Suppressor macrophage treated with lipopolysaccharide for 4 hours (primary cell): ENCODE measurements at regions not wholly inside any gene's neighbourhood (a gene's known extent, or its start where the extent isn't known, plus 50 kb on each side); places are given as distances from the start of the nearest gene placed in this dataset.
"Not testable (repeated sequence)": the region's sequence is repeated elsewhere in the genome, so short reads cannot be mapped to it uniquely, and the experiment has no call there.

Experiments used
- DNase-seq: peaks from one replicate; pipeline ENCODE4 v3.0.0-alpha.2; 2020

- no peak for DNase-seq
Observed at GRCh38 chr9:103410059-103410458, 414.9 kb downstream of the CYLC2 start.

- no peak for DNase-seq
Observed at GRCh38 chr9:103427696-103428095, 432.6 kb downstream of the CYLC2 start.

- DNase-seq, result no peak
Observed at GRCh38 chr9:103430469-103430868, 435.3 kb downstream of the CYLC2 start.

DNA sequence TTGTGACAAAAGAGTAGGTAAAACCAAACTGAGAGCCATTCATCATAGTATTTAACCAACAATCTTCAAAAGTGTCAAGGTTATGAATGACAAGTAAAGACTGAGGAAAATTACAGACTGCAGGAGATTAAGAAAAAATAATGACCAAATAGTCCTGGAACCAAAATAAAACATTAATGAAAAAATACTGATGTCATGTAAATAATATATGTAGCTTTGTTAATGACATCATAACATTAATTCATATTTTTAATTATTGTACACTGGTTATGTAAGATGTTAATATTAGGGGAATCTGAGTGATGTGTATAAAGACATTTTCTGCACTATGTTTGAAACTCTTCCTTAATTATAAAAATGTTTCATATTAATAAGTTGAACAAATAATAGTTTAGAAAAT is 436.7 kb downstream of the CYLC2 start:
- no peak for DNase-seq

DNA sequence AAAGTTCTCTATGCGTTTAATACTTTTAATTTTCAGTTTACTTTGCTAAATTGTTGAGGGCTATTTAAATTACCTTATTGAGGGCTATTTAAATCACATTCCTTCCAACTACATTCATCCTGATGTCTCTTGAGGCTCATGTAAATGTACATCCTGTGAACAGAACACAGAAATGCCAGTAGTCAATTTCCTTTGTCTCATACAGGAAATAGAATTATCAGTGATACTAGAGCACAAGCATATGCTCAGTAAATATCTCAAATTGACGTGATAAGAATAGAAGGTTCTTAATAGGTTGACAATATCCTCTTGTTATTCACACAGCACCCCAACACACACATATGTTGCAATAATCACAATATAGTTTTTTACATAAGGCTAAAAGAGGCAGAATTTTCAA is 449.0 kb downstream of the CYLC2 start:
- no peak for DNase-seq

DNA sequence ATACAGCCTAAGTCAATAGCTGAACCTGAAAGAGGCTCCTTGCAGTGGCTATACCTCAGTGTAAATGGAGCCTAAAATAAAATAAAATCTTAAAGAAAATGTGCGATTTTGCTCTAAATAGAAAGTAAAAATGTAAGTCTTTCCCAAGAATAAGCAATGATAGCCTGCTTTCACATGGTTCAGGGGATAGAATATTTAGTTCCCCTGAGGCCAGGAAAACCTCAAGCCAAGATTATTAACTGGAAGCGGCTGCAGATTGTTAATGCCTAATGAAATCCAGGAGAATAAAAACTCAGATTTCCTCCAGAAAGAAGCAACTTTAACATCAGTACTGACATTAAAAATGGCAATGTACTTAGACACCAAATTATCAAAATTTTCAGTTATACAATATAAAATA is 463.7 kb downstream of the CYLC2 start:
- no peak for DNase-seq

- no peak for DNase-seq
Observed at GRCh38 chr9:103471241-103471640, 476.1 kb downstream of the CYLC2 start.

DNA sequence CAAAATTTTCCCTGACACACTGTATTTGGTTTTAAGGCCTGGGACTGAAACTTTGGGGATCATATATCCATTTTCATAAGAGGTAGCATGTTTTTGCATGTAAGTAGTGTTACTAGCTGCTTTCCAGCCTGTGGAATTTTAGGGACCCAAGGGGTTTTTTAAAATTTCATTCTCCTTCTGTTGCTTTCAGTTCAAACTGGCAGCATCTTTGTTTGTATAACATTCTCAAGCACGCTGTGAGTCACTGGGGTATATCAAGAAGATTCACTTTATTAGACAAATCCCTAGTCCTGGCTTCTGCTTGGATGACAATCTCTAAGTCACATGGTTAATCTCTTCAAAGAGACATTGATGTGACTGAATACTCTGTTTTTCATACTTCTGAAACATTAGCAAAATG is 479.0 kb downstream of the CYLC2 start:
- no peak for DNase-seq

DNA sequence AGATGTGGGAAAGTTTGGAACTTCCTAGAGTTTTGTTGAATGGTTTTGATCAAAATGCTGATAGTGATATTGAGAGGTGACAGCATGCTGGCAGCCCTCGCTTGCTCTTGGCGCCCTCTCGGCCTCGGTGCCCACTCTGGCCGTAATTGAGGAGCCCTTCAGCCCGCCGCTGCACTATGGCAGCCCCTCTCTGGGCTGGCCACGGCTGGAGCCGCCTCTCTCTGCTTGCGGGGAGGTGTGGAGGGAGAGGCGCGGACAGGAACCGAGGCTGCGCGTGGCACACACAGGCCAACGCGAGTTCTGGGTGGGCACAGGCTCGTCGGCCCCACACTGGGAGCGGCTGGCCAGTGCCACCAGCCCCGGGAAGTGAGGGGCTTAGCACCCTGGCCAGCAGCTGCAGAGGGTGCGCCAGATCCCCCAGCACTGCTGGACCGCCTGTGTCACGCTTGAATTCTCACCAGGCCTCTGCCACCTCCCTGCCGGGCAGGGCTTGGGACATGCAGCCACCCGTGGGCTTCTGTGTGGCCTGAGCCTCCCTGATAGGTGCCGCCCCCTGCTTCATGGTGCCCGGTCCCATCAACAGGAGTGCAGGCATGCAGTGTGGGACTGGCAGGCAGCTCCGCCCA is 488.5 kb downstream of the CYLC2 start:
- no peak for DNase-seq

GRCh38 chr9:103485138-103485537 is 490.0 kb downstream of the CYLC2 start:
- DNase-seq, result no peak

DNA sequence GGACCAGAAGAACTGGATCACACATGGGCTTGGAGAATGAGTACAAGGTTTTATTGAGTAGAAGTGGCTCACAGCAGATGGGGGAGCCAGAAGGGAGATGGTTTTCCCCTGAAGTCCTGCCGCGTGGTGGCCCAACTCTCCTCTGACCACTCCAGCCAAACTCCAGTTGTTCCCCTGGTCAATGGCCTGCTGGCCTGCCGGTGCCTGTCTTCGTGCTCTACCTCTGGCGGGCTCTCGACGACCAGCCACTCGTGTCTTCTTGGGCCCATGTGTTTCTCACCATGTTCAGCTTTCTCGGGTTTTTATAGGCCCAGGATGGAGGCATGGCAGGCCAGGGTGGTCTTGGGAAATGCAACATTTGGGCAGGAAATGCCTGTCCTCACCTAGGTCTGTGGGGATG is 519.6 kb downstream of the CYLC2 start:
- no peak for DNase-seq

GRCh38 chr9:103522409-103522808 is 527.3 kb downstream of the CYLC2 start:
- DNase-seq, result no peak

- no peak for DNase-seq
Observed at GRCh38 chr9:103530934-103531333, 535.8 kb downstream of the CYLC2 start.

- no peak for DNase-seq
Observed at GRCh38 chr9:103533318-103533717, 538.2 kb downstream of the CYLC2 start.

GRCh38 chr9:103537426-103537825 is 542.3 kb downstream of the CYLC2 start:
- no peak for DNase-seq

- no peak for DNase-seq
Observed at GRCh38 chr9:103545260-103545659, 548.8 kb upstream of the SMC2 start.

- no peak for DNase-seq
Observed at GRCh38 chr9:103552712-103553111, 541.4 kb upstream of the SMC2 start.

GRCh38 chr9:103574056-103574455 is 520.1 kb upstream of the SMC2 start:
- DNase-seq, result no peak

DNA sequence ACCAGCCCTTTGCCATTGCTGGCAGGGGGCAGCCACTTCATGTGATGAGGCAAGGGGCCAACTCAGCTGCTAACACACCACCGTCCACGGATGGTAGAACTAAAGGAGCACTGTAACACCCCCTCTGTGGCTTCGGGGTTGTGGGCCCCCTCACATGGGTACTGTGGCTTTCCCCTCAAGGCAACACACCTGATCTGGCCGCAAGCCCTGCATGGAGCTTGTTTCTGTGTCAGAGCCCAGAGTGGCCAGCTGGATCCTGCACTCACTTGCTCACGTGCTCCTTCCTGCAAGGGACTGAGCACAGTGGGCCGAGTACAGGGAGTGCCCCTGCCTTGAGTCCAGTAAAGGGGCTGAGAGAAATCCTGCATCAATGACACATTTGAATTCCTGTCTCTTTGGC is 507.4 kb upstream of the SMC2 start:
- no peak for DNase-seq

GRCh38 chr9:103601287-103601686 is 492.8 kb upstream of the SMC2 start:
- no peak for DNase-seq

DNA sequence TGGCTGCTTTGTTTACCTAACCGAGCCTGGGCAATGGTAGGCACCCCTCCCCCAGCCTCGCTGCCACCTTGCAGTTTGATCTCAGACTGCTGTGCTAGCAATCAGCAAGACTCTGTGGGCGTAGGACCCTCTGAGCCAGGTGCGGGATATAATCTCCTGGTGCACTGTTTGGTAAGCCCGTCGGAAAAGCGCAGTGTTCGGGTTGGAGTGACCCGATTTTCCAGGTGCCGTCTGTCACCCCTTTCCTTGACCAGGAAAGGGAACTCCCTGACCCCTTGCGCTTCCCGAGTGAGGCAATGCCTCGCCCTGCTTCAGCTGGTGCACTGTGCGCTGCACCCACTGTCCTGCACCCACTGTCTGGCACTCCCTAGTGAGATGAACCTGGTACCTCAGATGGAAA is 482.2 kb upstream of the SMC2 start:
- not testable (repeated sequence) for DNase-seq

GRCh38 chr9:103615994-103616393 is 478.1 kb upstream of the SMC2 start:
- no peak for DNase-seq

DNA sequence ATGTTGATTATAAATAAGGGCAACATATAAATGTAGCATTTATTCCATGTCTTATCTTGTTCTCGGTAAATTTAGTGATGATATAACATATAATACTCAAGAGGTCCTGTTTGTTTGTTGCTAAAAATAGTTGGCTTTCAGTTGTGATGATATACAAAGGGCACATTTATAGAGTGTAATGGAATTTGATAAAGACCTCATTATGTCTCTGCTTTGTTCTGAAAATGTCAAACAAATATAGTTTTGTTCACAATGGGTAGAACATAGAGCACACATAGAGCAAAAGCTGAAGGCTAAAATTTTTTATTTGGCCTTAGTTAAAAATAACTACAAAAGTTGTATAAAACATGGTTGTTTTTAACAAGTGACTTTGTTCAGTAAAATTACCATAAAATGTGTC is 477.1 kb upstream of the SMC2 start:
- no peak for DNase-seq

GRCh38 chr9:103625161-103625804 is 468.8 kb upstream of the SMC2 start:
- DNase-seq, result no peak

- no peak for DNase-seq
Observed at GRCh38 chr9:103627731-103628130, 466.4 kb upstream of the SMC2 start.
